ENCODE measurements at regions not wholly inside any gene's neighbourhood (a gene's known extent, or its start where the extent isn't known, plus 50 kb on each side); places are given as distances from the start of the nearest gene placed in this dataset.

GRCh38 chr15:29434280-29434679 lies 164.7 kb upstream of the NSMCE3 start:
- no peak for DNase-seq (ENCODE audit: low spot score)
- TF ChIP-seq, protein P1, sequence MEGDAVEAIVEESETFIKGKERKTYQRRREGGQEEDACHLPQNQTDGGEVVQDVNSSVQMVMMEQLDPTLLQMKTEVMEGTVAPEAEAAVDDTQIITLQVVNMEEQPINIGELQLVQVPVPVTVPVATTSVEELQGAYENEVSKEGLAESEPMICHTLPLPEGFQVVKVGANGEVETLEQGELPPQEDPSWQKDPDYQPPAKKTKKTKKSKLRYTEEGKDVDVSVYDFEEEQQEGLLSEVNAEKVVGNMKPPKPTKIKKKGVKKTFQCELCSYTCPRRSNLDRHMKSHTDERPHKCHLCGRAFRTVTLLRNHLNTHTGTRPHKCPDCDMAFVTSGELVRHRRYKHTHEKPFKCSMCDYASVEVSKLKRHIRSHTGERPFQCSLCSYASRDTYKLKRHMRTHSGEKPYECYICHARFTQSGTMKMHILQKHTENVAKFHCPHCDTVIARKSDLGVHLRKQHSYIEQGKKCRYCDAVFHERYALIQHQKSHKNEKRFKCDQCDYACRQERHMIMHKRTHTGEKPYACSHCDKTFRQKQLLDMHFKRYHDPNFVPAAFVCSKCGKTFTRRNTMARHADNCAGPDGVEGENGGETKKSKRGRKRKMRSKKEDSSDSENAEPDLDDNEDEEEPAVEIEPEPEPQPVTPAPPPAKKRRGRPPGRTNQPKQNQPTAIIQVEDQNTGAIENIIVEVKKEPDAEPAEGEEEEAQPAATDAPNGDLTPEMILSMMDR (IDR thresholded peaks at IDR 0.05) = no peak

GRCh38 chr15:29433507-29434248 lies 164.1 kb upstream of the NSMCE3 start:
- no peak for DNase-seq (ENCODE audit: low spot score)
- ATAC-seq (ENCODE audit: low FRiP score) = no peak
- TF ChIP-seq, protein P1 (IDR thresholded peaks at IDR 0.05) = no peak

More at GRCh38 chr15:29434280-29434679, 164.7 kb upstream of the NSMCE3 start:
- no peak for ATAC-seq (ENCODE audit: low FRiP score)

- ATAC-seq (ENCODE audit: low FRiP score) (no peak), DNase-seq (ENCODE audit: low spot score) (no peak)
- TF ChIP-seq, protein P1 (IDR thresholded peaks at IDR 0.05) = no peak
Observed at GRCh38 chr15:29433050-29433318, 163.4 kb upstream of the NSMCE3 start.

GRCh38 chr15:29432191-29433049 lies 162.8 kb upstream of the NSMCE3 start:
- ATAC-seq (ENCODE audit: low FRiP score) = no peak
- TF ChIP-seq, protein P1 (IDR thresholded peaks at IDR 0.05) = no peak
- no peak for DNase-seq (ENCODE audit: low spot score)

DNA sequence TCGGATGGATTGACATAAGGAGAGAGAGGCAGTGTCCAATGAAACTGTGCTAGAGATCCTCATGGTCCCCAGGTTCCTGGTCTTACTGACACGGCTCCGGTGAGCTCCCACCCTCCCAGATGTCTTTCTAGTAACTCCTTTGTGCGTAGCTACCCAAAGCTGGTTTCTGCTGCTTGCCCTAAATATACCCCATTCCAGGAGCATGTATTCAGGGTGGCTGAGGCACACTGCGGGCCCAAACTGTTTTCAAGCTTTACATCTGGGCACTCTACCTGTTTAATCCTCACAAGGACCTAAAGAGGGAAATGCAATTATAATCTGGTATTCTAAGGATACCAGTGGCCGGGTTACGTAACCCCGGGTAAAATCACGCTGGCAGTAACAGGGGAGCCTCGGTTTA lies 161.2 kb upstream of the NSMCE3 start:
- ATAC-seq (ENCODE audit: low FRiP score) (no peak), DNase-seq (ENCODE audit: low spot score) (no peak)
- TF ChIP-seq, protein P1 (IDR thresholded peaks at IDR 0.05) = no peak

- TF ChIP-seq, protein P1 (IDR thresholded peaks at IDR 0.05) = no peak
- ATAC-seq (ENCODE audit: low FRiP score) = no peak
- DNase-seq (ENCODE audit: low spot score) = no peak
Observed at GRCh38 chr15:29430124-29430523, 160.5 kb upstream of the NSMCE3 start.
